Panc1 (cell line): ENCODE measurements at regions not wholly inside any gene's neighbourhood (a gene's known extent, or its start where the extent isn't known, plus 50 kb on each side); places are given as distances from the start of the nearest gene placed in this dataset.

Experiments
- CTCF ChIP-seq: fragments of 450-650 bp; IDR thresholded peaks from 2 replicates; pipeline ENCODE4 v1.5.1; 2017; ENCODE audit warnings: mild to moderate bottlenecking
- POLR2AphosphoS5 ChIP-seq: IDR thresholded peaks from 2 replicates; pipeline ENCODE4 v1.6.1; 2012; ENCODE audit warnings: mild to moderate bottlenecking, low read depth, low read length, moderate library complexity

- TF ChIP-seq CTCF (no peak), POLR2AphosphoS5 (no peak)
Observed at GRCh38 chr13:47841151-47841550, 159.9 kb downstream of the SUCLA2 start.
